HG03457 (cell line): ENCODE measurements at regions not wholly inside any gene's neighbourhood (a gene's known extent, or its start where the extent isn't known, plus 50 kb on each side); places are given as distances from the start of the nearest gene placed in this dataset.

Experiments
- ATAC-seq: cut with Tn5 transposase; IDR thresholded peaks from one replicate; pipeline ENCODE4 v1.9.1; 2021; ENCODE audit warnings: moderate number of reproducible peaks; ENCODE audit not compliant: unreplicated experiment

- ATAC-seq = no peak
Observed at GRCh38 chr15:62845241-62846126, 197.1 kb upstream of the TPM1 start.

- no peak for ATAC-seq
Observed at GRCh38 chr15:62846131-62846804, 196.3 kb upstream of the TPM1 start.

GRCh38 chr15:62846805-62847495, 195.6 kb upstream of the TPM1 start:
- no peak for ATAC-seq

- ATAC-seq = no peak
Observed at GRCh38 chr15:62847900-62848489, 194.6 kb upstream of the TPM1 start.

GRCh38 chr15:62848632-62849050, 193.9 kb upstream of the TPM1 start:
- ATAC-seq = no peak

GRCh38 chr15:62849316-62850106, 193.0 kb upstream of the TPM1 start:
- no peak for ATAC-seq

GRCh38 chr15:62850318-62850717, 192.2 kb upstream of the TPM1 start:
- no peak for ATAC-seq

- no peak for ATAC-seq
Observed at GRCh38 chr15:62850791-62851291, 191.7 kb upstream of the TPM1 start.

GRCh38 chr15:62853114-62853840, 189.3 kb upstream of the TPM1 start:
- ATAC-seq = no peak

GRCh38 chr15:62853841-62854225, 188.7 kb upstream of the TPM1 start:
- no peak for ATAC-seq

- no peak for ATAC-seq
Observed at GRCh38 chr15:62854420-62855084, 188.0 kb upstream of the TPM1 start.

GRCh38 chr15:62855085-62855476, 187.5 kb upstream of the TPM1 start:
- no peak for ATAC-seq

- ATAC-seq = no peak
Observed at GRCh38 chr15:62856466-62857246, 185.9 kb upstream of the TPM1 start.

- no peak for ATAC-seq
Observed at GRCh38 chr15:62857411-62857853, 185.1 kb upstream of the TPM1 start.

GRCh38 chr15:62858343-62858742, 184.2 kb upstream of the TPM1 start:
- no peak for ATAC-seq

GRCh38 chr15:62862717-62863116, 179.8 kb upstream of the TPM1 start:
- ATAC-seq = no peak

- no peak for ATAC-seq
Observed at GRCh38 chr15:62866366-62866765, 176.2 kb upstream of the TPM1 start.

GRCh38 chr15:62867844-62868243, 174.7 kb upstream of the TPM1 start:
- no peak for ATAC-seq
